Superior temporal gyrus (tissue), 1 donor: ENCODE measurements at regions not wholly inside any gene's neighbourhood (a gene's known extent, or its start where the extent isn't known, plus 50 kb on each side); places are given as distances from the start of the nearest gene placed in this dataset.
"Not testable (repeated sequence)": the region's sequence is repeated elsewhere in the genome, so short reads cannot be mapped to it uniquely, and the experiment has no call there.

Experiments used
- DNase-seq: peaks from one replicate; pipeline ENCODE4 v3.0.0-alpha.2; 2016; ENCODE audit errors: extremely low spot score

DNA sequence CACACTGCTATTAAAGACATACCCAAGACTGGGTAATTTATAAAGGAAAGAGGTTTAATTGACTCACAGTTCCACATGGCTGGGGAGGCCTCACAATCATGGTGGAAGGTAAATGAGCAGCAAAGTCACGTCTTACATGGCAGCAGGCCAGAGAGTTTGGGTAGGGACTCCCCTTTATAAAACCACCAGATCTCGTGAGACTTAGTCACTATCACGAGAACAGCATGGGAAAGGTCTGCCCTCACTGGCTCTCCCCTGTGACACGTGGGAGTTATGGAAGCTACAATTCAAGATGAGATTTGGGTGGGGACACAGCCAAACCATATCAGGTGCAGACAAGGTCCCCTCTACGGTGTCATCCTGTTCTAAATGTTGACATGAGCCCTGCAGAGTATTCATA is 332.5 kb downstream of the QKI start:
- not testable (repeated sequence) for DNase-seq

GRCh38 chr6:163745536-163746400 is 331.2 kb downstream of the QKI start:
- DNase-seq: no peak

DNA sequence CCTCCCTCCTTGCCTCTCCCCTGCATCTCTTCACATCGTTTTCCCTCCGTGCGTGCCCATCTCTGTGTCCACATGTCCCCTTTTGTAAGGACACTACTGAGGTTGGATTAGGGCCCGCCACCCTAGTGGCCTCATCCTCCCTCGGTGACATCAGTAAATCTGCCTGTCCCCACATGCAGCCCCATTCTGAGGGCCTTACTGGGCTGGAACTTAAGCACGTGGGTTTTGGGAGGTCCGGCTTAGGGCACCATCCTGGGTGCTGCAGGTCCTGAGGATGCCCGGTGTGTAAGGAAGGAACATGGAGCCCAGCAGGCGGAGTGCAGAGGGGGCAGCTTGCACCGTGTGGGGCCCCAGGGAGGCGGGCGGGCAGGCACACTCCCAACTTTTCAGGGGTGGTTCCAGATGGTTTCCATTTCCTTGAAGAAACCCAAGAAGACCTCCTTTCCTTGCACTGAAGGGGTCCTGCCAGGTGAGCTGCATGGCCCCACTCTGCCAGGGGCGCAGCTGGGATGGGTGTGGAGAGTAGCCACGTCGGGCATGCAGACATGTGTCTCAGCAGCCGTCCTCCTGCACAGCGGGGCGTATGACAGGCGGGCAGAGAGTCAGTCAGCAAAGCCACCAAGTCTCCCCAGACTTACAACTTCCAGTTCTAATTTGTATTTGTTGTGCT is 329.9 kb downstream of the QKI start:
- no peak for DNase-seq

GRCh38 chr6:163743796-163744195 is 329.3 kb downstream of the QKI start:
- DNase-seq: no peak

DNA sequence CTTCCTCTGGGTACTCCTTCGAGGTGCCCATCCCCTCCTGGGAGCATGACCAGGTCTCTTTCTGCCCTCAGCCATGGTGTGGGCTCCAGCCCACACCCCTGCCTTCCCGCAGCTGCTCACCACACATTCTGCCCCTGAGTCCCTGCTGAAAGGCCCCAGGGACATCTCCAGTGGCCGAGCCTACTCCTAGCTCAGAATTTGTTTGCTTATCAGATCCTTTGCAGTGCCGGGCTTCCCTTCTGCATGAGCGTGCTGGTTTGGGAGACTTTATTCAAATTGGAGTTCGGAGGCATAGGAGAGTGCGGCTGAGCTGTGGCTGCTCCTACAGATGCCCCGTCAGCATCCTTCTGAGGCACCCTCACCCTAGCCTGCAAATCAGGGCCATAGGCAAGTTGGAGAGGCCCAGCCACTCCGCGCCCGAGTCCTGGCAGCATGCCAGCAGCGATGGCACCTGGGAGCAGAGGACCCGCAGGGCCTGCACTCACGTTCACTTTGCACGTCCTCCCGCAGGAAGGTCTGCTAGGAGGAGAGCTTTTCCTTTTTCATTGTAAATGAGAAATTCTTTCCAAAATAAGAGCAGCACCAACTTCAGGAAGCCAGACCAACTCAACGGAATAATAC is 327.3 kb downstream of the QKI start:
- no peak for DNase-seq

DNA sequence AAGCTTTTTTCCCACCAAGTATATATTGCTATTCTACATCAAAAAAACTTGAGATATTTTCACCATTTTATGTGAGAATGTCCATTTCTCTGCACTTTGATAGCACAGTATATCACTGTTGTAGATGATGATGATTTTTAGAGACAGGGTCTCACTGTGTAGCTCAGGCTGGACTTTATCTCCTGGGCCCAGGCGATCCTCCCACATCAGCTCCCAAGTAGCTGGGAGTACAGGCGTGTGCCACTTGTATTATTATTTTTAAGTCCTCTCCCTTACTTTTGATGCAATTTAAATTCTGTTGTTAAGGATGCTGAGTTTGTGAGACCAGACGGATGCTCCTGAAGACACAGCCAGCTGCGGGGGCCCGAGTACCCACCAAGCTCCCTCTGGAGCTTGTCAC is 326.8 kb downstream of the QKI start:
- DNase-seq: no peak

GRCh38 chr6:163739966-163740365 is 325.4 kb downstream of the QKI start:
- no peak for DNase-seq

DNA sequence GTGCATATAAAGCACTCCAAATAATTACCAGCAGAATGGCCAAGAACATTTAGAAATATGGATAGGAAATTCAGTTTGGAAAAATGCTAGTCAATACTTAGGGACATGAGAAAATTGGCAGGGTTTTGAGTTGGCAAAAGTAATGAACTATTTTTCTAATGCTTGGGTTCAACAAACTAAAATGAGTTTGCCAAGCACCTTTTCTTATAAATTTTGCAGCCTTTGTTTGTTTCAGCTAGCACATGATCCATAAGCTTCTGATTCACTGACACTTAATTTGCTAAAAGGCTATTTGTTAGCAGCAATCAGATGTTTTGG is 324.8 kb downstream of the QKI start:
- DNase-seq: no peak

DNA sequence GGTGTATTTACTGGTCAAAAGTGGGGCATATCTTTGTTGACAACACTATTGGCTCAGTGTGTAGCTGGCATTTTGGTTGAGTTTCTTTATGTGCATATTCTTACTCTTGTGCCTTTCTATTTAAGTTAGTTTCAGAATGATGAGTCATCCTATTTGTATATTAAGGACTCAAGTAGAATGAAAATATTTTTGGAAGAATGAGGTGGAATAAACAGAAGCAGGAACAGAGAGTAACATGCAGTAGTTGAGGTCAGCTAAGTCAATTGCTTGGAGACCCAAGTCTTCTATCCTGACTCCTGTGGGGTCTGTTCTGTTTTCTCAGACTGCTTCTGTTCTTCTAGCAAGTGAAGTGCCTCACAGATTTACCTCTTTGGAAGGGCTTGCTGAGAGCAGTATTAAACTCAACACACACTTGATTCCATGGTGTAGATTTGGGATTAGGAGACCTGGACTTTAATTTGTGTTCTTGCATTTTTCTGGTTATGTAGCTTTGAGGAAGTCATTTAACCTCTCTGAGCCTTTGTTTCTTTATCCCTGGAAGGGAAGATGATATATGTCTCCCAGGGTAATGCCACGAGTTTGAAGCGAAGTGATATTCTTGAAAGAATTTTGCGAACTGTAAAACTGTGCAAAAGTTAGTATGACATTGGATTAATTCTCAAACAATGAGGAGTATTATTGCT is 324.3 kb downstream of the QKI start:
- DNase-seq: no peak

DNA sequence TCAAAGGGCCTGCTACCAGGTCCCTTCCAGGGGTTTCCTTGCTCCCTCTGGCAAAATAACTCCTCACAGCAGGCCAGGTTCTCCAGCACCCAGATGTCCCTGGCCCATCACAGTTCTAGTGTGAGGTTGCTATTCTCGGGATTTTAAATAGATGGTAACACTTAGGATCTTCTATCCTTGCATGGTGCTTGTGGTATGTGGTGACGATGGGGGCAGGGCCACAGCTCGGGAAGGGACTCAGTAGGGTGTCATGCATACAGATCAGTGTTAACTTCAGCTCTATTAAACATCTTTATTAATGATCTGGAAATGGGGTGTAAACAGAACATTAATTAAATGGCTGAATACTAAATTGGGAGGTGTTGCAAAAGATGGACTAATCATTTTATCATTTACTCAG is 323.8 kb downstream of the QKI start:
- DNase-seq: no peak

DNA sequence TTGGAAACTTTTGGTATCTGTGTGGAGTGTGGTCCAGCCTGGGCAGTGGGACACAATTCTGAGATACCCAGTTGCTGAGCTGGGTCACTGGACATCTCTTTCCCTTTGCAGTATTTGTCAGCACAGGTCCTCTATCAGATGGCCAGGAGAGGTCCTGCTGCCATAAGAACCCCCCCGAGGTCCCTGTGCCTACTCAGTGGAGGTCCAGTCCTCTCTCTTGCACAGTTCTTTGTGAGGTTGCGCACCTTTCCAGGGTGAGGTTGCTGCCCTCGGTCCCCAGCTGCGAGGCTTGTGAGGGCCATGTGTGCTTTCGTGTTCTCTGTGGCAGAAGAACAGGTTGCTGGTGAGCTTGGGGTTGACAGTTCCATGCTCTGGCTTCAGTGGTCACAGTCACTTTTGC is 320.6 kb downstream of the QKI start:
- no peak for DNase-seq

GRCh38 chr6:163733061-163733460 is 318.5 kb downstream of the QKI start:
- no peak for DNase-seq

DNA sequence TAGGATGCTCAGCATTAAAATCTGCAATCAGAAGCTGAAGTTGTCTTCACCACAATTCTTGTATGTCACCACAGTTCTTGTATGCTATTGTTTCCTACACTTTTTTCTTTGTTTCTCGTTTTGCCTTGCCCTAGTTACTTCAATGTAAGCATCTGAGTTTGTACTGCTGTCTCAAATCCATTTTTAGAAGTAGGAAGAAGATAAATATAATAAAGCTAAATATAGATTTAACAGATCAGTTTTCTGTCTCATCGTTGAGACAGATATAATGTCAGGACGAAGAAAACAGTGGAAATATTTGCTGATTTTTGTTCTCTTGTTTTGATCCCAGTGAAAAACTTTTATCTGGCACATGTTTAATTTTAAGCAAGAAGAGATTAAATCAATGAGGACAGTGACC is 318.0 kb downstream of the QKI start:
- no peak for DNase-seq

DNA sequence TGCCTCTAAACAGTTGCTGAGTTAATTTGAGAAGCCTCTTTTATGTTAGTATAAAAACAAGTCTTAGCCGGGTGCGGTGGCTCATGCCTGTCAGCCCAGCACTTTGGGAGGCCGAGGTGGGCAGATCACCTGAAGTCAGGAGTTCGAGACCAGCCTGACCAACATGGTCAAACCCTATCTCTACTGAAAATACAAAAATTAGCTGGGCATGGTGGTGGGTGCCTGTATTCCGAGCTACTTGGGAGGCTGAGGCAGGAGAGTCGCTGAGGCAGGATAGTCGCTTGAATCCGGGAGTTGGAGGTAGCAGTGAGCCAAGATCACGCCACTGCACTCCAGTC is 317.5 kb downstream of the QKI start:
- DNase-seq: not testable (repeated sequence)

DNA sequence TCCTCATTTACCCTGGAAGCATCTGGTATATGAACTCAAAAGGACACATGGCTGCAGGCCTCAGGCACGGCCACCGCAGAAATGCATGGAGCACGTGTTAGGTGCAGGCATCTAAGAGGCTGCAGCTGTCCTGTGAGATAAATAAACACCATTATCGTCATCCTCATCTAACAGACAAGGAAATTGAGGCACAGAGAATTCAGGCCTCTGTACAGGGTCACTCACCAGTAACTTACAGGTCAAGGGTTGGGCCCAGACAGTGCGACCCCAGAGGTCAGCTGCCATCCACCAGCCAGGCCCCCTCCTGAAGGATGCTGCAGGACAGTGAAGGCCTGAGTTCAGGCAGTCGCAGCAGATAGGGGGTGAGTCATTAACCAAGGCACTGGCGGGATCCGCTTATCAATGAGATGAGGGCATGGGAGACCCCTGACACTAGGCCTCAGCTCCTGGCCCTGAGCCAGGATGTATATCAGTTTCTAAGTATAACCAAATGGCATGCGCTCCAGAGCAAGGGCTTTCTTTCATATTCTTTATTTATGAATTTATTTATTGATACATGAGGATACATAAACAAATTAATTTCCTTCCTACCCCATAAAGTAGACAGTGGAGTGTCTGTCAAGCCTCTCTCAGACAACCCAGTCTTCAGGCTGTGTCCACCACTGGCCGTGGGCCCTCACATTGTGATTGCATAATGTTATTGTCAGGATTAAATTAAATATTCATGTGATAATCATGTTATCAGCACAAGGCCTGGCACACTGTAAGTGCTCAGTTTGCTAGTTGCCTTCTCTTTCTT is 316.9 kb downstream of the QKI start:
- DNase-seq: no peak

DNA sequence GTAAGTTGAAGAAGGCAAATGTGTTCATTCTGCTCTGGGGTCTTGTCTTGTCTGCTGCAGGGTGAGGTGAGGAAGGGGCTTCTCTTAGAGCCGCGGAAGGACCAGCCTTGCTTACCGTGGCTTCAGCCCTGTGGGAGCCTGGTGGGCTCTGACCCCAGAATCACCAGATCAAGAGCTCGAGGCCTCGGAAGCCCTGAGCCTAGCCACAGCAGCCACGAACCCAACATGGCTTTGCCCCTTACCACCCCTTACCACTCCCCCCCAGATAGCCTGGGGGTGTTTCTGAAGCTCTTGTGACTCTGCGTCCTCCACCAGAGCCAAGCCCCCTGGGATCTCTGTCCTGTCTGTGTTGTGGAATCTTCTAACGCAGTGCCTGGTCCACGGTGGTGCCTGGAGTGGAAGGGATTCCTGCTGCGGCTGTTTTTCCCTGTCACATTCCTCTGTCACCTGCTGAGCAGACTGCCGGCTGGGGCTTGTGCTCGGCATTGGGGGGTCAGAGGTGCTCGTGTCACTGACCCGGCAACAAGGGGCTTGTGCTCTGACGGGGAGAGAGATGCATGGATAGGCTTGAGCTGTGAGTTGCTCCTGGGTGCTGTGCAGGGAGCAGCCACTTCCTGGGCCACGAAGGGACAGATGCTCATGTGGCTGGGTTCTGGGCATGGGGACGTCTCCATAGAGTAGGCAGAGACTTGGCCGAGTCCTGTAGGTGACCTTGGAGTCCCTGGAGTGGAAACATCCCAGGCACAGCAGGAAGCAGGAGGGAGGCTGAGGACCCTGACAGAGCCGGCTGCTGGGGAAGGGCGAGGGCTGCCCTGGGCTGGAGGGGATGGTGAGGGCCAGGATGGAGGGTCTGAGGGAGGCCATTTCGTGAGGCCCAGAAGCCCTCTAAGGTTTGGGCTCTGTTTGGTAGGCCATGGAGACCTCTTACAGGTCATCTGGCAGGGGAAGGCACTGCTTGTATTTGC is 316.0 kb downstream of the QKI start:
- no peak for DNase-seq

DNA sequence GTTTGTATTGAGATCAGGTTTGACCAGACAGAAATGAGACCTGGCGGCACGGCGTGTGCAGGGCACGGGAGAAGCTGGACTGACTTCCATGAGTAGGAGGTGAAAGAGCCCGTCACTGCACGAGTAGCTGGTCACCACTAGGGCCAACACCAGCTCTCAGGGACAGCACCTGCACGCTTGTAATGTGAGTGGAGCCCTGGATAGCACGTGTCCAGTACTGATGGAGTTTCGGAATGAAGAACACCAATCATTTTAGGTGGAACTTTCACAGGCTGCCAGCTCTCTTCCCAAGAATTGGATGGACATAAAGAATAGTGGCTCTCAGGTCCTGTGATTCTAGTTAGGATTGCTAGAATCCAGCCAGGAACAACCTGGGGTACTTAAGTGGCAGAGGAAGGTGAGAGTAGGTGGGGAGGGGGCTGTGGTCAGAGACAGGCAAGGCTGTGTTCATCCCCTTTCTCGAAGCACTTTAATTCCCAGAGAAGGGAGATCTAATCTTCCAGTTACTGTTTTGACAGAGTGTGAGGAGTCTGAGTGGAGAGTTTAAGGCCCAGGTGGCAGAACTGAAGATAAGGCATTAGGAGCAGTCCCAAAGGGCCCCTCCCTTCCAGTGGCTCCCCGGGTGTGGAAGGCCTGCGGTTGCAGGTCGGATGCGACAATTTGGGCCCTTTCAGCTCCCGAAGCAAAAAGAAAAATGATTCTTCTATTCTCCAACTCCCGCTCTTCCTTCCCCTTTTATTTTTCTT is 314.8 kb downstream of the QKI start:
- no peak for DNase-seq

DNA sequence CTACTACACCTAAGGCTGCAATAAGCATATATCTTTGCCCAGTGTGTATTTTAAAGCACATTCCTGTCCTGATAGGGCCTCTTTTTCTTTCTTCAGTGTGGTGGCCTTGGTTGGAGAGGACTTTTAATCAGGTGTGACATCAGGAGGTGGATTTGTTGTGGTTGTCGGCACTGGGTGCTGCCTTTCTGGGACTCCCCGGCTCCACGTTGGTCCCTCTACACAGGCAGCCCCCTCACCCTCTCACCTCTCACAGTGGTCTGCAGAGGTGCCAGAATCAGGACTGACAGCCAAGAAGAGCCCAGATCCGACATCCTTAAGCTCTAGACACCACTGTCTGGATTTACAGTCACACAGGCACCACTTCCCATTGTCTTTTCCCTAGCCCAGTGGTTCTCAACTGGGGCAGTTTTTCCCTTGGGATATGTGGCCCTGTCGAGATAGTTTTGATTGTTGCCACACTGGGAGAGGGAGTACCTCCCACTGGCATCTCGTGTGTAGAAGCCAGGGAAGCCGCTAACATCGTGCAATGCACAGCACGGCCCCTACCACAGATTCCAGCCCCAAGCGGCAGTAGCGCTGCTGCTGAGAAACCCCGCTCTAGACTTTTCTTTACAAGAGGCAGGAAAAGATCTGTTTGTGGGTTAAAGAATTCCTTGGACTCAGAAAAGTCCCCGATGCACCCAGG is 314.1 kb downstream of the QKI start:
- DNase-seq: no peak

- no peak for DNase-seq
Measured at GRCh38 chr6:163726037-163726695, 311.6 kb downstream of the QKI start.
